ENCODE measurements at regions not wholly inside any gene's neighbourhood (a gene's known extent, or its start where the extent isn't known, plus 50 kb on each side); places are given as distances from the start of the nearest gene placed in this dataset.

GRCh38 chr3:165994293-165994692, 157.1 kb upstream of the BCHE start:
- CTCF ChIA-PET (ENCODE audit: low intra/inter-chr PET ratio, low total read pairs): no interaction called here
- Histone ChIP-seq H3K79me2 (ENCODE audit: insufficient read depth, low read length) (no peaks in the 10 kb centered on the region), H3K27ac (ENCODE audit: extremely low read length, insufficient read depth, low read length) (no peak overlapping the region), H3K27me3 (ENCODE audit: control insufficient read depth in 1 of 2, insufficient read depth in 2 of 2, low read length in 2 of 2) (no peaks in the 10 kb centered on the region), H3K4me1 (ENCODE audit: insufficient read depth, low read length) (no peaks in the 10 kb centered on the region), H3K9ac (ENCODE audit: insufficient read depth, low read depth, low read length) (no peak overlapping the region), H3K4me2 (ENCODE audit: low read depth, low read length) (no peak overlapping the region), H3K36me3 (replicated peaks in 1 of 2; ENCODE audit: control insufficient read depth in 1 of 2, insufficient read depth in 2 of 2, low read length in 2 of 2) (no peaks in the 10 kb centered on the region), H4K20me1 (ENCODE audit: insufficient read depth, low read length) (no peaks in the 10 kb centered on the region), H3K9me3 (ENCODE audit: low read length) (no peaks in the 10 kb centered on the region), H3K4me3 (replicated peaks in 1 of 3; ENCODE audit: insufficient read depth in 1 of 3, low read depth in 2 of 3, low read length in 3 of 3) (no peak overlapping the region), H2AFZ (ENCODE audit: low read length) (no peak overlapping the region)
- in situ Hi-C loops (cut with HindIII; ENCODE audit: extremely low pct_ligation_motif_present, low pct_unique_long_range_greater_than_20kb) (no loop called here), intact Hi-C loops (cut with micrococcal nuclease; ENCODE audit: unreplicated experiment) (no loop called here)
- FAIRE-seq (no peak), ATAC-seq (no peak), DNase-seq (ENCODE audit: low spot score) (no peak)
- BruUV-seq (replicated peaks): no TSS peak
- POLR2A ChIA-PET: no interaction called here
- TF ChIP-seq, protein P1, sequence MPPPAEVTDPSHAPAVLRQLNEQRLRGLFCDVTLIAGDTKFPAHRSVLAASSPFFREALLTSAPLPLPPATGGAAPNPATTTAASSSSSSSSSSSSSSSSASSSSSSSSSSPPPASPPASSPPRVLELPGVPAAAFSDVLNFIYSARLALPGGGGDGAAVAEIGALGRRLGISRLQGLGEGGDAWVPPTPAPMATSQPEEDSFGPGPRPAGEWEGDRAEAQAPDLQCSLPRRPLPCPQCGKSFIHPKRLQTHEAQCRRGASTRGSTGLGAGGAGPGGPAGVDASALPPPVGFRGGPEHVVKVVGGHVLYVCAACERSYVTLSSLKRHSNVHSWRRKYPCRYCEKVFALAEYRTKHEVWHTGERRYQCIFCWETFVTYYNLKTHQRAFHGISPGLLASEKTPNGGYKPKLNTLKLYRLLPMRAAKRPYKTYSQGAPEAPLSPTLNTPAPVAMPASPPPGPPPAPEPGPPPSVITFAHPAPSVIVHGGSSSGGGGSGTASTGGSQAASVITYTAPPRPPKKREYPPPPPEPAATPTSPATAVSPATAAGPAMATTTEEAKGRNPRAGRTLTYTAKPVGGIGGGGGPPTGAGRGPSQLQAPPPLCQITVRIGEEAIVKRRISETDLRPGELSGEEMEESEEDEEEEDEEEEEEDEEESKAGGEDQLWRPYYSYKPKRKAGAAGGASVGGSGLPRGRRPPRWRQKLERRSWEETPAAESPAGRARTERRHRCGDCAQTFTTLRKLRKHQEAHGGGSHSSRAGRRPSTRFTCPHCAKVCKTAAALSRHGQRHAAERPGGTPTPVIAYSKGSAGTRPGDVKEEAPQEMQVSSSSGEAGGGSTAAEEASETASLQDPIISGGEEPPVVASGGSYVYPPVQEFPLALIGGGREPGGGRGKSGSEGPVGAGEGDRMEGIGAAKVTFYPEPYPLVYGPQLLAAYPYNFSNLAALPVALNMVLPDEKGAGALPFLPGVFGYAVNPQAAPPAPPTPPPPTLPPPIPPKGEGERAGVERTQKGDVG (CRISPR knock-in tag; IDR thresholded peaks at IDR 0.05; ENCODE audit: borderline replicate concordance): no peak
- TF ChIP-seq ZNF768 (CRISPR knock-in tag; IDR thresholded peaks at IDR 0.05) (no peak), ETV6 (CRISPR knock-in tag; conservative IDR thresholded peaks at IDR 0.05) (no peak), ZNF589 (CRISPR knock-in tag; conservative IDR thresholded peaks at IDR 0.05) (no peak), ZNF275 (CRISPR knock-in tag; IDR thresholded peaks at IDR 0.05; ENCODE audit: borderline replicate concordance) (no peak), TOE1 (CRISPR knock-in tag; IDR thresholded peaks at IDR 0.05) (no peak), SIN3A (IDR thresholded peaks at IDR 0.05; ENCODE audit: borderline replicate concordance, low read depth, low read length) (no peak), ZNF205 (CRISPR knock-in tag; IDR thresholded peaks at IDR 0.05) (no peak), BRD4 (CRISPR knock-in tag; IDR thresholded peaks at IDR 0.05) (no peak), HNRNPK (IDR thresholded peaks at IDR 0.05; ENCODE audit: low read depth, low read length, poor library complexity, severe bottlenecking) (no peak), BATF2 (CRISPR knock-in tag; IDR thresholded peaks at IDR 0.05) (no peak), YY1 (IDR thresholded peaks at IDR 0.05; ENCODE audit: insufficient read depth, insufficient replicate concordance, low read depth, low read length) (no peak), HINFP (CRISPR knock-in tag; IDR thresholded peaks at IDR 0.05; ENCODE audit: low read depth) (no peak), PBX3 (CRISPR knock-in tag; IDR thresholded peaks at IDR 0.05; ENCODE audit: borderline replicate concordance) (no peak), ELF4 (CRISPR knock-in tag; IDR thresholded peaks at IDR 0.05; ENCODE audit: borderline replicate concordance) (no peak), ZNF547 (CRISPR knock-in tag; IDR thresholded peaks at IDR 0.05) (no peak)
- WGBS (ENCODE audit: low lambda C conversion rate): 63% methylated on average over 1 of the region's 1 CpG

Measured in HepG2 (cell line).